ENCODE measurements at regions not wholly inside any gene's neighbourhood (a gene's known extent, or its start where the extent isn't known, plus 50 kb on each side); places are given as distances from the start of the nearest gene placed in this dataset.

DNA sequence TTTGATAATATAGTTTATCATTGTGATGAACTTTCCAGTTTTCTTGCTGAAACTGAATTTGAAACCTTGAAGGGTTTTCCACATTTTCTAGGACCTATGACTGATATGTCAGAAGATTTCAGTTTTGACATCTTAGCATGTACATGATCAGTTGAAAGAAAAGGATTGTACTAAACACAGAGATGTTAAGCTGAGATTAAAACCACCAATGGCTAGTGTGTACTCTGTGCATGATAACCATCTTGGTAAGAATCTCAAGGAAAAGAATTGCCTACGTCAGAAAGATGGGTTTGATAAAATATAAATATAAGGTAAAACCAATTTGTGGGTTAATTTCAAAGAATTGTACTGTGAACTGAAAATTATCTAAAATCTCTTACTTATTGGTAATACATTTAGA, 776.4 kb downstream of the GATA3 start:
- Histone ChIP-seq H3K9me3 (no peaks in the 10 kb centered on the region), H3K36me3 (no peaks in the 10 kb centered on the region), H3K4me3 (no peak overlapping the region), H3K27ac (no peak overlapping the region), H3K27me3 (replicated peaks; ENCODE audit: insufficient read depth) (no peaks in the 10 kb centered on the region), H3K4me1 (replicated peaks) (no peaks in the 10 kb centered on the region)
- WGBS: 29% methylated on average over 1 of the region's 1 CpG
- TF ChIP-seq, protein P1, sequence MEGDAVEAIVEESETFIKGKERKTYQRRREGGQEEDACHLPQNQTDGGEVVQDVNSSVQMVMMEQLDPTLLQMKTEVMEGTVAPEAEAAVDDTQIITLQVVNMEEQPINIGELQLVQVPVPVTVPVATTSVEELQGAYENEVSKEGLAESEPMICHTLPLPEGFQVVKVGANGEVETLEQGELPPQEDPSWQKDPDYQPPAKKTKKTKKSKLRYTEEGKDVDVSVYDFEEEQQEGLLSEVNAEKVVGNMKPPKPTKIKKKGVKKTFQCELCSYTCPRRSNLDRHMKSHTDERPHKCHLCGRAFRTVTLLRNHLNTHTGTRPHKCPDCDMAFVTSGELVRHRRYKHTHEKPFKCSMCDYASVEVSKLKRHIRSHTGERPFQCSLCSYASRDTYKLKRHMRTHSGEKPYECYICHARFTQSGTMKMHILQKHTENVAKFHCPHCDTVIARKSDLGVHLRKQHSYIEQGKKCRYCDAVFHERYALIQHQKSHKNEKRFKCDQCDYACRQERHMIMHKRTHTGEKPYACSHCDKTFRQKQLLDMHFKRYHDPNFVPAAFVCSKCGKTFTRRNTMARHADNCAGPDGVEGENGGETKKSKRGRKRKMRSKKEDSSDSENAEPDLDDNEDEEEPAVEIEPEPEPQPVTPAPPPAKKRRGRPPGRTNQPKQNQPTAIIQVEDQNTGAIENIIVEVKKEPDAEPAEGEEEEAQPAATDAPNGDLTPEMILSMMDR (IDR thresholded peaks at IDR 0.05): no peak
- TF ChIP-seq POLR2A (IDR thresholded peaks at IDR 0.05): no peak
- TF ChIP-seq POLR2AphosphoS5 (IDR thresholded peaks at IDR 0.05): no peak
- DNase-seq (ENCODE audit: low spot score): no peak
- intact Hi-C loops (cut with DNase I): no loop called here

DNA sequence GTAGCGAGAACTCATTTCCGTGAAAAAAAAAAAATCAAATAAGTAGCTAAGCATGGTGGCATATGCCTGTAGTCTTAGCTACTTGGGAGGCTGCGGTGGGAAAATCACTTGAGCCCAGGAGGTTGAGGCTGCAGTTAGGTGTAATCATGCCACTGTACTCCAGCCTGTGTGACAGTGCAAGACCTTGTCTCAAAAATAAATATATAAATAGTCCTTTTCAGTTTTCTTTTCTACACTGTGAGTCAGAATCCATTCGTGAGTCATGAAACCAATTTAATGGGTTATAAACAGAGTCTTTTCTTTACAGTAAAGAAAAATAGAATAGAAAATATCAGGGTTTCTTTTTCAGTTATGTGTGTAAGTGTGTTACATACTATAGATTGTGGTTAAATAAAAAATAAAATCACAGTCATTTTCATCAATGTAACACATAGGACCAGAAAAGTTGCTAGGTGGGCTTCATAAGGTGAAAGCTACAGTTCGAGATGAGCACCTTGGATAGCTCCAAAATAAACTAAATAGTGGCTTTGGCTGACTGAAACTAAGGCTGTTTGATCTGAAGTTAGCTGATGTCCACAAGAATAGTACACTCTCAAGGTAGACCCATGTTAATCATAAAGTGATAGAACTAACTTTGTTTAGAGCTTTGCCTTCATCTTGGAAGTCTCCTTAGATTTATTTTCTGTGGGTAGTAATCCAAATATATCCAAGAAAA, 781.1 kb downstream of the GATA3 start:
- no peak for DNase-seq (ENCODE audit: low spot score)
- WGBS: 74% methylated on average over 5 of the region's 5 CpGs
- no peak overlapping the region for H3K4me3 ChIP-seq
- TF ChIP-seq POLR2A (IDR thresholded peaks at IDR 0.05): no peak
- TF ChIP-seq, protein P1 (IDR thresholded peaks at IDR 0.05): no peak
- no peak for TF ChIP-seq POLR2AphosphoS5 (IDR thresholded peaks at IDR 0.05)
- no peak overlapping the region for H3K27ac ChIP-seq
- intact Hi-C loops (cut with DNase I): no loop called here
- H3K27me3 ChIP-seq (replicated peaks; ENCODE audit: insufficient read depth): no peaks in the 10 kb centered on the region
- H3K36me3 ChIP-seq: no peaks in the 10 kb centered on the region
- no peaks in the 10 kb centered on the region for H3K9me3 ChIP-seq
- no peaks in the 10 kb centered on the region for H3K4me1 ChIP-seq (replicated peaks)

DNA sequence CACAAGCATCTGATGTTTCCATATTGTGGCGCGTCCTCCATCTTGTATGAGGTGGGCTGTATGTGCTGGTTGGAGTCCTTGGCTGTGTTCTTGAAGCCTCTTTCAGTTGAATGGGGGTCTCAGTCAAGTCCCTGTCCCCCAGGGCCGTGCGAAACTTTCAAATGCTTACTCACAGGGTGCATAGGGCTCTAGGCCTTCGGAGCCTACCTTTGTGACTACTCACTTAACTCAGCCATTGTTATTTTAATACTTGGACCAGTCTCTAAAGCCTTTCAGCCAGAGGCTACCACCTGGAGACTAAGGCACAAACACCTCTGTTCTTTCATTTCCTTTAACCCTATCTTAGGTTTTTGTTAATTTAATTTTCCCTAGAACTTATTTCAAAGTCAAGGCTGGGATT, 785.9 kb downstream of the GATA3 start:
- Histone ChIP-seq H3K4me1 (replicated peaks) (no peaks in the 10 kb centered on the region), H3K36me3 (no peaks in the 10 kb centered on the region), H3K27ac (no peak overlapping the region), H3K4me3 (no peak overlapping the region), H3K9me3 (no peaks in the 10 kb centered on the region), H3K27me3 (replicated peaks; ENCODE audit: insufficient read depth) (no peaks in the 10 kb centered on the region)
- no peak for DNase-seq (ENCODE audit: low spot score)
- TF ChIP-seq, protein P1 (IDR thresholded peaks at IDR 0.05): no peak
- TF ChIP-seq POLR2AphosphoS5 (IDR thresholded peaks at IDR 0.05): no peak
- no peak for TF ChIP-seq POLR2A (IDR thresholded peaks at IDR 0.05)
- intact Hi-C loops (cut with DNase I): no loop called here
- WGBS: 83% methylated on average over 5 of the region's 5 CpGs

DNA sequence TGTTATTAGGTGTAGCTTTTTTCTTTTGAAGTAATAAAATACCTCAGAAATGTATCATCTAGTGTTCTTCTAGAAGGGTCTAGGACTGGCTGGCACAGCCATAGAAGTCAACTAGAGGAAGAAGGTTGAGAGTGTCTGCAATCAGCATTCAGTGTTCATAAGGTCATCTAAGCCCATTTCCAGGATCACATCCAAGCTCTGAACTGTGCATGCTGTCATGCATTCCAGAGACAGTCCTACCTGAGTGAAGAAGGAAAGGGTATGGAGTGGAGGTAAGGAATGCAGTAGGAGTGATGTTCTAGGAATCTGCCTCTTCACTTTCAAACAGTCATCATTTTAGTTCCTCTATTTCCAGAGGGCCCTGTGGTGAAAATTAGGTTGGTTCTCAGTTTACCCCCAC, 789.7 kb downstream of the GATA3 start:
- H3K4me3 ChIP-seq: no peak overlapping the region
- H3K27ac ChIP-seq: no peak overlapping the region
- H3K36me3 ChIP-seq: no peaks in the 10 kb centered on the region
- H3K27me3 ChIP-seq (replicated peaks; ENCODE audit: insufficient read depth): no peaks in the 10 kb centered on the region
- H3K9me3 ChIP-seq: no peaks in the 10 kb centered on the region
- H3K4me1 ChIP-seq (replicated peaks): no peaks in the 10 kb centered on the region
- intact Hi-C loops (cut with DNase I): no loop called here
- no peak for DNase-seq (ENCODE audit: low spot score)
- TF ChIP-seq POLR2AphosphoS5 (IDR thresholded peaks at IDR 0.05) (no peak), POLR2A (IDR thresholded peaks at IDR 0.05) (no peak)
- TF ChIP-seq, protein P1 (IDR thresholded peaks at IDR 0.05): no peak

DNA sequence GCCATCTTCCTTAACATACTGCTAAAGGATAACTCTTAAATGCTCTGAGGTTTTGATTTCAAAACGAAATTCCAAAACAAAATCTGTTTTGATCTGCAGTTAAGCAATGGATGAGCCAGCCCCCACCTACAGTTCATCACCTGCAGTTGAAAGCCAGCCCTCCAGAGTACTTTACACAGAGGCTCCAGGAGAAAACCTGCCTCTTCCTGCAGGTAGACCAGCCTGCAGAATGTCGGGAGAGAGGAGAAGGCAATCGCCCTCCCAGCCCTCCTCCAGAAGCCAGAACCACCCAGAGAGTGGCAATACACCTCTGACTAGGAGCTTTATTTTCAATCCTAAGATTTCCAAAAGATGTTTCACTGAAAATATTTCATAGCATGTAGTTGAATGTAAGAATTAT, 798.1 kb downstream of the GATA3 start:
- H3K27me3 ChIP-seq (replicated peaks; ENCODE audit: insufficient read depth): no peaks in the 10 kb centered on the region
- no peak overlapping the region for H3K27ac ChIP-seq
- H3K9me3 ChIP-seq: no peaks in the 10 kb centered on the region
- DNase-seq (ENCODE audit: low spot score): no peak
- H3K4me1 ChIP-seq (replicated peaks): no peaks in the 10 kb centered on the region
- TF ChIP-seq POLR2A (IDR thresholded peaks at IDR 0.05) (no peak), POLR2AphosphoS5 (IDR thresholded peaks at IDR 0.05) (no peak)
- TF ChIP-seq, protein P1 (IDR thresholded peaks at IDR 0.05): no peak
- no peak overlapping the region for H3K4me3 ChIP-seq
- intact Hi-C loops (cut with DNase I): no loop called here
- WGBS: 71% methylated on average over 3 of the region's 3 CpGs
- H3K36me3 ChIP-seq: no peaks in the 10 kb centered on the region
